ENCODE measurements at regions not wholly inside any gene's neighbourhood (a gene's known extent, or its start where the extent isn't known, plus 50 kb on each side); places are given as distances from the start of the nearest gene placed in this dataset.

DNA sequence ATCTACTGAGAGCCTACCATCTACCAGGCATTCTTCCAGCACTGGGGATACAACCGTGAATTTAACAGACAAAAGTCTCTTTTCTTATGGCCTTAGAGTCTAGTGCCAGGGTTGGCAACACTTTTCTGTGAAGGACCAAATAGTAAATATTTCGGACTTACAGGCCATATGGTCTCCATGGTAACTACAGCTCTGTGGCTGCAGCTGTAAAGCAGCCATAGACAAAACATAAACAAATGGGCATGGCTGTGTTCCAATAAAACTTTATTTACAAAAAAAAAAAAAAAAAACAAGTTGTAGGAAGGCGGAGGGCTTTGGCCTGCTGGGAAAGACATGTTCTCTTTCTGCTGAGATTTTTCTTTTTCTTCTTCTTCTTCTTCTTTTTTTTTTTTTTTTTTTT lies 98.7 kb downstream of the ABCC12 start:
- H2BK12ac ChIP-seq (ENCODE audit: low read depth, low read length), result no peak overlapping the region
- H4K8ac ChIP-seq (ENCODE audit: extremely low read depth, insufficient read depth, low read length), result no peak overlapping the region
- no peak overlapping the region for H2BK120ac ChIP-seq (replicated peaks; ENCODE audit: low read depth, low read length)
- H4K20me1 ChIP-seq (replicated peaks in 1 of 2; ENCODE audit: control insufficient read depth in 1 of 2, insufficient read depth in 2 of 2, low read length in 2 of 2), result no peaks in the 10 kb centered on the region
- H3K9me3 ChIP-seq (ENCODE audit: insufficient read depth in 2 of 2, low read depth in 1 of 2, low read length in 1 of 2), result peaks cover 2 to 12% of the 10 kb centered on the region in 2 experiments; a peak in 2 of 4 replicates
- POLR2A ChIA-PET (ENCODE audit: partially characterized antibody), result no interaction called here
- CTCF ChIA-PET (ENCODE audit: partially characterized antibody), result interaction anchor here (0.6 to 2.6 kb wide), 4 partner anchors 21 to 878 kb away, joined by 3 to 11 read pairs (median 4); no protein-coding TSS in a partner anchor
- H2BK20ac ChIP-seq (ENCODE audit: low read length), result no peak overlapping the region
- no peaks in the 10 kb centered on the region for H3K23me2 ChIP-seq (ENCODE audit: low read depth, low read length)
- H2BK15ac ChIP-seq (ENCODE audit: low read length), result no peak overlapping the region
- H3K27me3 ChIP-seq (replicated peaks in 1 of 4; ENCODE audit: control insufficient read depth in 3 of 4, extremely low read depth in 1 of 4, insufficient read depth in 3 of 4, low read length in 3 of 4), result no peaks in the 10 kb centered on the region
- H3K23ac ChIP-seq (ENCODE audit: insufficient read length), result no peak overlapping the region
- H4K5ac ChIP-seq (ENCODE audit: insufficient read length, low read depth, low read length), result no peak overlapping the region
- no peak overlapping the region for H3K4me3 ChIP-seq (ENCODE audit: extremely low read depth in 1 of 4, insufficient read depth in 2 of 4, low read depth in 3 of 4, low read length in 4 of 4)
- no peak overlapping the region for H3K9ac ChIP-seq (replicated peaks in 1 of 4; ENCODE audit: extremely low read depth in 1 of 4, low read depth in 3 of 4, low read length in 3 of 4)
- DNase-seq (ENCODE audit: low read depth in 1 of 2, low spot score in 2 of 2) (no peak), FAIRE-seq (no peak)
- no peak overlapping the region for H3K56ac ChIP-seq (replicated peaks; ENCODE audit: insufficient read length, low read depth, low read length)
- 0 out of 2 replicates have a peak overlapping the region, but pooled peaks have one; percentile 17 for H2AFZ ChIP-seq (ENCODE audit: low read length)
- H3K79me1 ChIP-seq (ENCODE audit: low read depth, low read length), result no peaks in the 10 kb centered on the region
- no peak overlapping the region for H3K4me2 ChIP-seq (ENCODE audit: insufficient read depth in 1 of 2, low read depth in 2 of 2, low read length in 2 of 2)
- no peak overlapping the region for H3K27ac ChIP-seq (ENCODE audit: low read depth, low read length)
- WGBS, 2 experiments (ENCODE audit: extremely low coverage in 1 of 2, insufficient coverage in 1 of 2, insufficient read length in 1 of 2, insufficient replicate concordance in 2 of 2, low coverage in 1 of 2, low lambda C conversion rate in 2 of 2, missing lambda C conversion rate in 1 of 2), result 93% methylated on average over 2 of the region's 3 CpGs; no CpG with 5 or more reads in 1 of the 2 experiments
- H2AK5ac ChIP-seq (ENCODE audit: low read depth, low read length), result no peak overlapping the region
- no peak overlapping the region for H3K4ac ChIP-seq (replicated peaks; ENCODE audit: insufficient read length, low read depth, low read length)
- H3K36me3 ChIP-seq (ENCODE audit: control insufficient read depth in 2 of 4, insufficient read depth in 4 of 4, low read length in 3 of 4), result no peaks in the 10 kb centered on the region
- H3K79me2 ChIP-seq (ENCODE audit: control insufficient read depth in 1 of 2, insufficient read depth in 2 of 2, low read length in 2 of 2), result no peaks in the 10 kb centered on the region
- no peak overlapping the region for H4K91ac ChIP-seq (replicated peaks; ENCODE audit: insufficient read length, low read length)
- no peak overlapping the region for H3K14ac ChIP-seq (ENCODE audit: insufficient read length)
- H3K4me1 ChIP-seq (replicated peaks in 1 of 4; ENCODE audit: control insufficient read depth in 3 of 4, insufficient read depth in 4 of 4, low read length in 3 of 4), result peaks cover 0 to 6% (median 3%) of the 10 kb centered on the region in 4 experiments; a peak in 2 of 7 replicates
- no peak overlapping the region for H3K18ac ChIP-seq (ENCODE audit: extremely low read depth, low read length)
- H2BK5ac ChIP-seq (ENCODE audit: low read depth, low read length), result 0 out of 2 replicates have a peak overlapping the region, but pooled peaks have one; percentile 7
- TF ChIP-seq BACH1 (IDR thresholded peaks at IDR 0.05; ENCODE audit: low read length) (no peak), TAF1 (IDR thresholded peaks at IDR 0.05; ENCODE audit: low read depth, low read length) (no peak), EGR1 (IDR thresholded peaks at IDR 0.05; ENCODE audit: borderline replicate concordance, low read depth, low read length) (no peak), ZNF274 (IDR thresholded peaks at IDR 0.05; ENCODE audit: borderline replicate concordance, extremely low read depth, low read length) (no peak), CBX5 (IDR thresholded peaks at IDR 0.05; ENCODE audit: low read depth, low read length) (no peak), BCL11A (IDR thresholded peaks at IDR 0.05; ENCODE audit: low read depth in 2 of 2, low read length in 2 of 2) (no peak), TAF7 (optimal IDR thresholded peaks at IDR 0.05; ENCODE audit: borderline replicate concordance, low read depth, low read length) (no peak), KDM5A (IDR thresholded peaks at IDR 0.05; ENCODE audit: low read length) (no peak), HDAC2 (IDR thresholded peaks at IDR 0.05; ENCODE audit: borderline replicate concordance in 1 of 2, low read depth in 2 of 2, low read length in 2 of 2) (no peak), SIN3A (conservative IDR thresholded peaks at IDR 0.05 in 1 of 2, IDR thresholded peaks at IDR 0.05 in 1 of 2; ENCODE audit: low read depth in 1 of 2, low read length in 2 of 2) (no peak), EP300 (IDR thresholded peaks at IDR 0.05; ENCODE audit: borderline replicate concordance in 1 of 2, low read depth in 2 of 2, low read length in 2 of 2) (no peak), MAX (IDR thresholded peaks at IDR 0.05) (no peak)
- TF ChIP-seq, protein P1, sequence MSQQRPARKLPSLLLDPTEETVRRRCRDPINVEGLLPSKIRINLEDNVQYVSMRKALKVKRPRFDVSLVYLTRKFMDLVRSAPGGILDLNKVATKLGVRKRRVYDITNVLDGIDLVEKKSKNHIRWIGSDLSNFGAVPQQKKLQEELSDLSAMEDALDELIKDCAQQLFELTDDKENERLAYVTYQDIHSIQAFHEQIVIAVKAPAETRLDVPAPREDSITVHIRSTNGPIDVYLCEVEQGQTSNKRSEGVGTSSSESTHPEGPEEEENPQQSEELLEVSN (IDR thresholded peaks at IDR 0.05), result no peak
